Upper lobe of left lung (tissue), 4 donors: ENCODE measurements at regions not wholly inside any gene's neighbourhood (a gene's known extent, or its start where the extent isn't known, plus 50 kb on each side); places are given as distances from the start of the nearest gene placed in this dataset.

Source experiments
- CTCF ChIP-seq, 6 experiments: fragments of 450-650 bp in 4 of 6; fragments of 200-600 bp in 2 of 6; sonication (generic) in 2 of 6; IDR thresholded peaks; one replicate each; pipeline ENCODE4 v1.5.1; 2016 to 2019; ENCODE audit warnings: antibody characterized with exemption in 6 of 6
- POLR2A ChIP-seq, 4 donors: fragments of 450-650 bp; IDR thresholded peaks; one replicate each; pipeline ENCODE4 v1.5.1; 2016 to 2017; ENCODE audit warnings: antibody characterized with exemption in 4 of 4, mild to moderate bottlenecking in 2 of 4
- POLR2AphosphoS5 ChIP-seq, 2 donors: sonication (generic); formaldehyde crosslinking; IDR thresholded peaks; one replicate each; pipeline ENCODE4 v1.5.1; 2017; ENCODE audit warnings: antibody characterized with exemption in 2 of 2

- TF ChIP-seq CTCF (IDR thresholded peaks at IDR 0.05) (no peak), POLR2AphosphoS5 (IDR thresholded peaks at IDR 0.05) (no peak), POLR2A (IDR thresholded peaks at IDR 0.05) (no peak)
Observed at GRCh38 chr5:74040811-74041491, 415.0 kb downstream of the ARHGEF28 start.
